ENCODE measurements at regions not wholly inside any gene's neighbourhood (a gene's known extent, or its start where the extent isn't known, plus 50 kb on each side); places are given as distances from the start of the nearest gene placed in this dataset.

- in situ Hi-C loops (cut with HindIII; ENCODE audit: low pct_unique_long_range_greater_than_20kb, low sequenced_read_pairs) = no loop called here
Measured at GRCh38 chr2:234438305-234438977, 58.4 kb downstream of the ARL4C start.

DNA sequence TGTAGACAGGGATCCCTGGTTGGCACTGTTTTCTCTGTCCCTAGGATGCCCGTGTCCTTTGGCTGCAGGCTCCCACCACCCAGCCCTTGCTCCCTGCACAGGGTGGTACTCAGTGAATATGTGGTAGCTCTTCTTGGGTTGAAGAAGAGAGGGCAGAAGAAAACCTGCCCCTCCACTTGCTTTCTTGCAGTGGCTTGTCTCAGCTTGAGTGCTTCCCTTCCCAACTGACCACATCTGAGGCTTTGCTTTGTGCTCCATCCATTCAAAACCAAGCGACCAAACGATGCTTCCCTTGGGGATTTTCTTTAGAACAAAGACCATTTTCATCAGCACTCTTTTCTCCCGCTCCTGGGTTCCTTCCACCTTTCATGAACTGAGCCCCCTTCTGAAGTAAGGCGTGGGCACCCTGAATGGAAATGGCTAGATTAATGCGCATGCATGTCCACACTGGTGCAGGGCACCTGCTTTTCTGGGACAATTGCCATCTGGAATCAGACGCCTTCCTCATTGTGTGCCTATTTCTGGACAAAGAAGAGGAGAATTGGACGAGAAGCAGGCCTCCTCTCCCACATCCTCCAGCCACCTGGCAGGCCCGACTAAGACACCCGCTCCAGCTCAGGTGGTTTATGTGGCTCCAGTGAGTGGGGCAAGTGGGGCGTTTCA lies 59.1 kb downstream of the ARL4C start:
- in situ Hi-C loops (cut with HindIII; ENCODE audit: low pct_unique_long_range_greater_than_20kb, low sequenced_read_pairs) = no loop called here

More at GRCh38 chr2:234438305-234438977, 58.4 kb downstream of the ARL4C start:
- DNase-seq (ENCODE audit: low read depth, low spot score) = no peak

DNA sequence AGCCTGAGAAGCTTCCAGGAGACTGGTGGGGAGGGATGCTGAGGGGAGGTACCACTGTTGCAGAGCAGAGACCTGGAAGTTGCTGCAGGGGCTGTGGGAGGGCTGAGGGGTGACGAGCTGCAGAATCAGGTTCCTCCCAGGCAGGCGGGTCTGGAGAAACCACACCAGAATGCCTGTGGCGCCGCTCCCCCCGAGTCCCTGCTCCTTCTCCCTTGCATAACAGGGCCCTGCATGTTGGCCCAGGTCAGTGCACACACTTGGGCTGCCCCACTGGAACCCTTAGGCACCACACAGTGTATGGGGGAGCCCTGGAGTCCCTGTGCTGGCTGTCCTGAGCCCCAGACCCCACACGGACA lies 60.4 kb downstream of the ARL4C start:
- DNase-seq (ENCODE audit: low read depth, low spot score) = no peak
- in situ Hi-C loops (cut with HindIII; ENCODE audit: low pct_unique_long_range_greater_than_20kb, low sequenced_read_pairs) = no loop called here

More for the DNA sequence above, 59.1 kb downstream of the ARL4C start:
- no peak for DNase-seq (ENCODE audit: low read depth, low spot score)

DNA sequence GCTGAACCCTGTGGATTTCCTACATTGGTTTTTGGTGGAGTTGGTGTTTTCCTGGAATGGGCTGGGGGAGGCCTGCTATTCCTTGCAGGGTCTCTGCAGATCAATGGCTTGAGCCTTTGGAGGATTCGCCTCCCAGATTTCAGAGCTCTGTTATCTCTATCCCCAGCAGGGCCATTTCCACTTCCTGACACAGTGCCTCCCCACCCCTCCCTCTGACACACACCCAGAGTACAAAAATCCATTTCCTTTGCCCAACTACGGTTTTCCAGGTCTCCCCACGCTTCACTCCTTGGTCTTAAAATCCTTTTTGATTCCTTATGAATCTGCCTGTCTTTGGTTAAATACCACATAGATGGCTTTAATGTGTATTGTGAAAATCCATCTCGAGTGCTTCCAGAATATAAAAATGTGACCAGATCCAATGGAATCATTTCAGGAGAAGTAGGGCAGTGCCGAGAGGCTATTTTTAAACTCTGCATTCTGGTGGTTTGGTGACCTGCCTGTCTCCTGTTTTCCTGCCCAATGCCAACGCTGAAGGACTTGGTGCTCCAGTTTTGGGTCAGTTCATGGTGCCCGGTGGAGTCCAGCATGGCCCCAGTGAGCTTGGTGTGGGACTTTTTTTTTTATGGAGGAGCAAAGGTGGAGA lies 60.9 kb downstream of the ARL4C start:
- DNase-seq (ENCODE audit: low read depth, low spot score) = no peak
- in situ Hi-C loops (cut with HindIII; ENCODE audit: low pct_unique_long_range_greater_than_20kb, low sequenced_read_pairs) = no loop called here

DNA sequence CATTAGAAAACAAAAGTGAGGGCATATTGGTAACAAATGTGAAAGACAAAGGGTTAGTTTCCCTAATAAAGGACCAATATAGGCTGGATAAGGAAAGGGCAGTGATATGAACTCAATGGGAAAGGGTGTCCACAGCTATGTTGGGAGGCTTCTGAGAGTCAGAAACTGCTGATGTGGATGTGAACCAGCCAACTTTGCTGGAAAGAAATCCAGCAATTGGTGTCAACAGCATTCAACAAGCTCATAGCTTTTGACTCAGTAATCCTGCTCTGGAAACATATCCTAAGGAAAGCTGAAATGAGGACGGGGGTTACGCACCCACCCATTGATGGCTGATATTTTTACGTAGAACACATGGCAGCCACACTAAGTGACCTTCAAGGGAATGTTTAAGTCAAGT lies 63.7 kb downstream of the ARL4C start:
- DNase-seq (ENCODE audit: low read depth, low spot score) = no peak
- in situ Hi-C loops (cut with HindIII; ENCODE audit: low pct_unique_long_range_greater_than_20kb, low sequenced_read_pairs) = no loop called here

DNA sequence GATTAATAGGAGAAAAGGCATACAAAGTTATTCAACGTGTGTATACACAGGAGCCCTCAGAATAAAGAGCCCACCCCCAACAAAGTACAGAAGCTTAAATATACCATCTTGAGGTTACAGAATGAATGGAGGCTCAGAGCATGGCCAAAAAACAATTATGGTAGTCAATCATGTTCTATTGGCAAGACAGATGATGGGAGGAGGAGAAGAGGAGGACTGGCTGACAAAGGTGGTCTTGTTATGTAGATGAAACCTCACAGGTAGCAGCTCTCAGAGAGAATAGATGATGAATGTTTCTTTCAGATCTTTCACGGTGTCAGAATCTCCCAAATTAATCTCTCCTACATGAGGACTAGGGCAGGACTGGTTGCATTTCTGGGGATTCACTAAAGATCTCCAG lies 66.0 kb downstream of the ARL4C start:
- in situ Hi-C loops (cut with HindIII; ENCODE audit: low pct_unique_long_range_greater_than_20kb, low sequenced_read_pairs) = no loop called here
- DNase-seq (ENCODE audit: low read depth, low spot score) = no peak

- in situ Hi-C loops (cut with HindIII; ENCODE audit: low pct_unique_long_range_greater_than_20kb, low sequenced_read_pairs) = no loop called here
- no peak for DNase-seq (ENCODE audit: low read depth, low spot score)
Measured at GRCh38 chr2:234429265-234429664, 67.6 kb downstream of the ARL4C start.

DNA sequence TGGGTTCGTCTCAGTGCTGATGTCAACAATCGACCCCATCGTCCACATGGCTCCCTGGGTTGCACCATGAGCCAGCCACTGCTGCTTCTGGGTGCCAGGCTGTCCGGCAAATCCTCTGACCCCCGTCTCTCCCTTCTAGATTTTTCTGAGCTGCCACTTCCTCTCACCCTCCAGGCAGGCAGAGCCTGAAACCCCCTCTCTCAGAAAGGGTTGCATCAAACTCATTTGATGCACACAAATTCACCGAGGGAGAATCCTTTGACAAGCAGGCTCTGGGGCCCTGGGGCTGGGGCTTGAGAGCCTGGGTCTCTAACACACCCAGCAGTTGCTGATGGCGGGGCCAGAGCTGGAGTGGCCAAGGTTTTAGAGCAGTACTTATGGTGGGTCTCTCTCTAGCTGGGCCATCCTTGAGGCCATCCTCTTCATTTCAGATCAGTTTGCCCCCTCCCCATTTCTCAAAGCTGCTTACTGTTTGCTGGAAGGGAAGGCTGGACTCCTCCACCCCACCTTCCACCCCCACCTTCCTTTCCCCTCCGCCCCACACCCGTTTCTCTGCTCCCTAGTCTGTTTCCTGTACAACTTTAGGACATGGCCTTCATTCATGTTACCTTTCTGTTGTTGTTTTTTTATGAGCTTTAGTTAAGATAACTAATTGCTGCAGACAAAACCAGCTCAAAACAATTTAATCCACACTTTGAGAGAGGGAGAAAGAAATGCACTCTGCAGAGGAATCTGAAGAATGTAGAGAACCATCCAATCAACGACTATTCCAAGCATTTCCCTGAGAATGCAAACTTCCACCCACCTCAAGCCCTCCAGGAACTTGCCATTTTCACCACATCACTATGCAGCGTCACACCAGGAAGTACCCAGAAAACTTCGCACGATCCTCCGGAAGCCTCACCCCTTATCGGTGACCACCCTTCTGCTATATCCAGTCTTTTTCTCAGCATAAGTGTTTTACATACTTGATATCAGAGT lies 69.5 kb downstream of the ARL4C start:
- DNase-seq (ENCODE audit: low read depth, low spot score) = no peak
- in situ Hi-C loops (cut with HindIII; ENCODE audit: low pct_unique_long_range_greater_than_20kb, low sequenced_read_pairs) = no loop called here

DNA sequence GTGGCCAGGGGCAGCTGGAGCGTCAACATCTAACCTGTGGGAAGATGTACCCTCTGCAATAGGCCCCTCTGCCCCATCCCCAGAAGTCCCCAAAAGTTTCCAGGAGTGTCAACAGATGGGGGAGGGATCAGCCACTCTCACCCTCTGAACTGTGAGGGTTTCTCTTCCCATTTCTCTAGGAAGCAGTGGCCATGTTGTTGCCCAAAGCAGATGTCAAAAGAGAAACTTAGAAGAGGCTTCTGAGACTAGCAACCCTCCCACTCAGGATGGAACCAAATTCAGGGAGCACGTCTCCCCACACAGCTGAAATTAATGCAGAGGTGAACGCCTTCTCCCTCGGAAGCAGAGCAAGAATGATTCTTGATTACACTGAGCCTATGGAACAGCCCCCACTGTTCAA lies 70.3 kb downstream of the ARL4C start:
- in situ Hi-C loops (cut with HindIII; ENCODE audit: low pct_unique_long_range_greater_than_20kb, low sequenced_read_pairs) = no loop called here

DNA sequence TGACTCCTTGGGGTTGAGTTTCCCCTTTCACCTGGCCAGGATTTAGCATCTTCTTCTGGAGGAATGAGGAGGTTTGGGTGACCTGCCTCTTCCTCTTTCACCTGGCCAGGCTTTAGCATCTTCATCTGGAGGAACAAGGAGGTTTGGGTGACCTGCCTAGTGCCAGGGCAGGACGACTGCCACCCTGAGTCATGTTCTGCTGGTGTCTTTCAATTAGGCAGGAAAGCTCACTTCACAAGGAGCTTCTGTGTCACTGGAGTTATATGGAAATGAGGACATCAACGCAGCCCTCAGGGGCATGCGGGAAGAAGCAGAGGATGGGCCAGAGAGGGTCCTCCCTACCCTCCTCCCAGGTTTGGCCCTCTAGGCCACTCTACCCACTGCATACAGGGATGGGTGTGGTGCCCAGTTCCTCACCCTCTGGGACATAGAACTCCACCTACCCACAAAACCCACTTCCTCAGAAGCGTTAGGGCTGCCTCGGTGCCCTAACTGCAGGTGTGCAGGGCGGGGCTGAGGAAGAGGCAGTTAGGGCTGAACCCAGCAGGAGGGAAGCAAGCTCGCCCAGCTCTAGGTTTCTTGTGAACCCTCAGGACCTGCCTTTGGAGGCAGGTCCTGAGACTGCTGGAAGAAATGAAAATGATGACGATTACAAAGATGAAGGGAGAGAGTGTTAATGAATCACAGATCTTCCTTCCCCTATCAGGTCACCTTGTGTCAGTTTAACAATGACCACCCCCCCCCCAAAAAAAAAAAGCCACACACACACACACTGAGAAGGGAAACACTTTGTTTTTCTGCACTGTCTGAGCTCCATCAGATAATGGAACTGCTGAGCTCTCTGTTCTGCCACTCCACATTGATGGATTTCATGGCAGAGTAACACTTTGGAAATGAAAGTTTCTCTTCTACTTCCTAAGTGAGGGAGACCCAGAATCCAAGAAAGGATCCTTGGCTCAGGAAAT lies 71.0 kb downstream of the ARL4C start:
- DNase-seq (ENCODE audit: low read depth, low spot score) = no peak
- in situ Hi-C loops (cut with HindIII; ENCODE audit: low pct_unique_long_range_greater_than_20kb, low sequenced_read_pairs) = no loop called here

More for the DNA sequence above, 70.3 kb downstream of the ARL4C start:
- DNase-seq (ENCODE audit: low read depth, low spot score) = no peak

DNA sequence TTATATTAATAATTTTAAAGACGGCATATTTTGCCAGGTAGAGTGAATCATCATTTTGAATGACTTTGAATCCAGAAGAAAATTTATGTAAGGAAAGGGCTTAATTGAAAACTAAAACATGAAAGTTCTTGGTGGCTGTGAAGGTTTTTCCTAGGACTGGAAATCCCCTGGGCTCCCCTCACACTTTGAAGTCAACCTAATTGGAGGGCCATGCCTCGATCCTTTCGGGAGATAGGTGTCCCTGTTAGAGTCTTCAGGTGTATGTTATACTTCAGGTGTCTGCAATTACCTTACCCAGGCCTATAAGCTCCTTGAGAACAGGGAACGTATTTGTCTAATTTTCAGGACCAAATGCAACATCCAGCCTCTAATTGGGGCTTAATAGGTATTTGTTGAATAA lies 73.0 kb downstream of the ARL4C start:
- DNase-seq (ENCODE audit: low read depth, low spot score) = no peak
- in situ Hi-C loops (cut with HindIII; ENCODE audit: low pct_unique_long_range_greater_than_20kb, low sequenced_read_pairs) = no loop called here

DNA sequence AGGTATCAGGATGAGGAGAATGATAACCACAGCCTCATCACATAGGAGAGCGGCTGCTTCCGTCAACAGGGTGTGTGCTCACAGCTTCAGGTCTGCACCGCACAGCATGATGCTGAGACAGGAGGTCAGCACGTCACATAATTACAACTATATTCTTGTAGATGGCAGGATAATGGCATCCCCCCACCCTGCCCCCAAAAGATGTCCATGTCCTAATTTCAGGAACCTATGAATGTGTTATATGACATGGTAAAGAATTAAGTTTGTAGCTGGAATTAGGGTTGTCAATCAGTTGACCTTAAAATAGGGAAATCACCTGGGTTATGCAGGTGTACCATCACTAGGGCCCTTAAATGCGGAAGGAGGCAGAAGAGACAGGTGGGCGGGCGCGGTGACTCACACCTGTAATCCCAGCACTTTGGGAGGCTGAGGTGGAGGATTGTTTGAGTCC lies 73.9 kb downstream of the ARL4C start:
- in situ Hi-C loops (cut with HindIII; ENCODE audit: low pct_unique_long_range_greater_than_20kb, low sequenced_read_pairs) = no loop called here
- DNase-seq (ENCODE audit: low read depth, low spot score) = no peak

- in situ Hi-C loops (cut with HindIII; ENCODE audit: low pct_unique_long_range_greater_than_20kb, low sequenced_read_pairs) = no loop called here
- peak; percentile 28 for DNase-seq (ENCODE audit: low read depth, low spot score)
Measured at GRCh38 chr2:234422273-234422732, 74.6 kb downstream of the ARL4C start.

GRCh38 chr2:234420408-234420807 lies 76.5 kb downstream of the ARL4C start:
- in situ Hi-C loops (cut with HindIII; ENCODE audit: low pct_unique_long_range_greater_than_20kb, low sequenced_read_pairs) = no loop called here
- no peak for DNase-seq (ENCODE audit: low read depth, low spot score)

DNA sequence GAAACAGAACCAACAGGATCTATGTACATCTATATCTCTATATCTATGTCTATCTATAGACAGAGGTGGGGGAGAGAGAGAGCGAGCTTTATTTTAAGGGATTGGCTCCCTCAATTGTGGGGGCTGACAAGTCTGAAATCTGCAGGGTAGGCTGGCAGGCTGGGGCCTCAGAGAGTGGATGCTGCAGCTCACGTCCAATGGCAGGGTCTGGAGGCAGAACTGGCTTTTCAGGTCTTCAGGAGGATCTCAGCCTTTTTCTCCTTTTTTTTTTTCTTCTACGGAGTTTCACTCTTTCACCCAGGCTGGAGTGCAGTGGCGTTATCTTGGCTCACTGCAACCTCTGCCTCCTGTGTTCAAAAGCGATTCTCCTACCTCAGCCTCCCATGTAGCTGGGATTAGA lies 77.2 kb downstream of the ARL4C start:
- in situ Hi-C loops (cut with HindIII; ENCODE audit: low pct_unique_long_range_greater_than_20kb, low sequenced_read_pairs) = no loop called here
- no peak for DNase-seq (ENCODE audit: low read depth, low spot score)

GRCh38 chr2:234415706-234416105 lies 81.2 kb downstream of the ARL4C start:
- no peak for DNase-seq (ENCODE audit: low read depth, low spot score)

GRCh38 chr2:234414596-234414995 lies 82.3 kb downstream of the ARL4C start:
- in situ Hi-C loops (cut with HindIII; ENCODE audit: low pct_unique_long_range_greater_than_20kb, low sequenced_read_pairs) = no loop called here
- DNase-seq (ENCODE audit: low read depth, low spot score) = no peak

More at GRCh38 chr2:234415706-234416105, 81.2 kb downstream of the ARL4C start:
- in situ Hi-C loops (cut with HindIII; ENCODE audit: low pct_unique_long_range_greater_than_20kb, low sequenced_read_pairs) = no loop called here
